Ishikawa (cell line): ENCODE measurements at regions not wholly inside any gene's neighbourhood (a gene's known extent, or its start where the extent isn't known, plus 50 kb on each side); places are given as distances from the start of the nearest gene placed in this dataset.

Source experiments
- CEBPB ChIP-seq: IDR thresholded peaks from 2 replicates; pipeline ENCODE4 v1.6.1; 2012
- RAD21 ChIP-seq: IDR thresholded peaks from 2 replicates; pipeline ENCODE4 v1.6.1; 2012; ENCODE audit warnings: low read depth
- REST ChIP-seq: IDR thresholded peaks from 2 replicates; pipeline ENCODE4 v1.6.1; 2012; ENCODE audit warnings: low read depth, mild to moderate bottlenecking
- ZBTB7A ChIP-seq: IDR thresholded peaks from 2 replicates; pipeline ENCODE4 v1.6.1; 2012; ENCODE audit warnings: low read depth

GRCh38 chrX:43504394-43504793 lies 151.7 kb upstream of the MAOA start:
- TF ChIP-seq ZBTB7A (no peak), REST (no peak), RAD21 (no peak), CEBPB (no peak)
